Breast epithelium (tissue), 3 donors: ENCODE measurements at regions not wholly inside any gene's neighbourhood (a gene's known extent, or its start where the extent isn't known, plus 50 kb on each side); places are given as distances from the start of the nearest gene placed in this dataset.

Experiments
- CTCF ChIP-seq, 3 donors: fragments of 450-650 bp; IDR thresholded peaks; one replicate each; pipeline ENCODE4 v1.5.1; 2016 to 2017; ENCODE audit warnings: antibody characterized with exemption in 3 of 3, mild to moderate bottlenecking in 3 of 3, moderate library complexity in 3 of 3
- POLR2A ChIP-seq: fragments of 450-650 bp; IDR thresholded peaks from one replicate; pipeline ENCODE4 v1.6.1; 2016; ENCODE audit warnings: antibody characterized with exemption, mild to moderate bottlenecking, moderate library complexity

- TF ChIP-seq CTCF (IDR thresholded peaks at IDR 0.05) (no peak), POLR2A (no peak)
Measured at GRCh38 chr7:149666360-149666945, 106.9 kb downstream of the ZNF467 start.
